ENCODE measurements at regions not wholly inside any gene's neighbourhood (a gene's known extent, or its start where the extent isn't known, plus 50 kb on each side); places are given as distances from the start of the nearest gene placed in this dataset.
"Not testable (repeated sequence)": the region's sequence is repeated elsewhere in the genome, so short reads cannot be mapped to it uniquely, and the experiment has no call there.

DNA sequence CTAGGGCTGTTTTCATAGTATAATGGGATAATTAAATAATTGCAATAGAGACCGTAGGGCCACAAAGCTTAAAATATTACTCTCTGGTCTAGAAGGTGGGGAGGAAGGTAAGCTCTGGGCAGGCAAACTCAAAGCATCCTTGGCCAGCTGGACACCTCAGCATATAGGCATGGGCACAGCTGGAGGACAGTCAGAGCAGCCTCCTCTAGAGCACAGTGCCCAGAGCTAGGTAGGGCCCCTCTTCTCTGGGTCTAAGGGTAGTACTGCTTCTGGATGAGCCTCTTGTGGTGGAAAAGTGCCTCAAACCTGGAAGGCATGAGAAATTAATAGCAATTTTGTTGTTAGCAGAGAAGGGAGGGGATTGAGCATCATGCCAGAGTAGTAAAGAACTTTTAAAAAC lies 116.9 kb upstream of the FOXN2 start:
- no peak for DNase-seq

DNA sequence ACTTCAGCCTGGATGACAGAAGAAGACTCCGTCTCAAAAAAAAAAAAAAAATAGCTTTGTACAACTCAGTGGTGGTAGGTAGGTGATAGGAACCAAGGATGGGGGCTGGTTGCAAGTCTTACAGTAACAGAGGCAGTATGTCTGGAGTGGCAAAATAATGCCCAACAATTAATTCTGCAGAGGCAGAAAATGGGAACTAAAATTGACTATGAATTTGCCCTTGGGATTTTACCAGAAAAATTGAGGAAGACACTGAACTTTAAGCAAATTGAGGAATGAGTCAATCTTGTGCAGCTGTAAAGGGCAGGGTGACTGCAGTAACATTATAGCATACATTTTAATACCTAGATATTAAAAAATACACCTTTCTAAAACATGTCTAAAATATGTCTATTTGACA lies 116.1 kb upstream of the FOXN2 start:
- no peak for DNase-seq

- no peak for DNase-seq
Measured at GRCh38 chr2:48199070-48199469, 115.4 kb upstream of the FOXN2 start.

- no peak for DNase-seq
Measured at GRCh38 chr2:48200620-48201293, 113.7 kb upstream of the FOXN2 start.

DNA sequence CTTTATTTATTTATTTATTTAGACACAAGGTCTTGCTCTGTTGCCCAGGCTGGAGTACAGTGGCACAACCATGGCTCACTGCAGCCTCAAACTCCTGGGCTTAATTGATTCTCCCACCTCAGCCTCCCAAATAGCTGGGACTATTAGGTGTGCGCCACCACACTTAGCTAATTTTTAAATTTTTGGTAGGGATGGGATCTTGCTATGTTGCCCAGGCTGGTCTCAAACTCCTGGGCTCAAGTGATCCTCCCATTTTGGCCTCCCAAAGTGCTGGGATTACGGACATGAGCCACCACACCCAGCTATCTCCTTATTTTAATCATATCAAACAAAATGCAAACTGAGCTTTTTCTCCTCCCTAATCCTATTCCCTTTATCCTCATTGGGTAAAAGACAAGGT lies 113.0 kb upstream of the FOXN2 start:
- not testable (repeated sequence) for DNase-seq

GRCh38 chr2:48202863-48203642 lies 111.4 kb upstream of the FOXN2 start:
- DNase-seq = no peak

GRCh38 chr2:48203668-48204067 lies 110.8 kb upstream of the FOXN2 start:
- no peak for DNase-seq

DNA sequence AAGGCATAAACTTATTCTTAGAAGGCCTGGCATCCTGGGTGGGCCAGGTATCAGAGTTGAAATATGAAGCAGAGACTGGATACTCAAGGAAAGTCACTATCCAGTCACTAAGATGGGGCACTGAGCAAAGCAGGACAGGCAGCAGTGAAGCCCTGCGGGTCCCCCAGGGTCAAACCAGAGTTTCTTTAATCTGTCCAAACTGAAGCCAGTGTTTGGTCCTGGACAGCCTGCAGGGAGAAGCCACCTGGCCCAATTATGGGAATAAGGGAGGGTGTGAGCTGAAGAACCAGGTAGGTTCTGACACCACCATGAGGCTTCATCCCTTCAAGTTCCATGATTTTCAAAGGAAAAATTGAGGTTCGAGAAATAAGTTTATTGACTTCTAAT lies 109.7 kb upstream of the FOXN2 start:
- no peak for DNase-seq

- DNase-seq = no peak
Measured at GRCh38 chr2:48205137-48205798, 109.2 kb upstream of the FOXN2 start.

DNA sequence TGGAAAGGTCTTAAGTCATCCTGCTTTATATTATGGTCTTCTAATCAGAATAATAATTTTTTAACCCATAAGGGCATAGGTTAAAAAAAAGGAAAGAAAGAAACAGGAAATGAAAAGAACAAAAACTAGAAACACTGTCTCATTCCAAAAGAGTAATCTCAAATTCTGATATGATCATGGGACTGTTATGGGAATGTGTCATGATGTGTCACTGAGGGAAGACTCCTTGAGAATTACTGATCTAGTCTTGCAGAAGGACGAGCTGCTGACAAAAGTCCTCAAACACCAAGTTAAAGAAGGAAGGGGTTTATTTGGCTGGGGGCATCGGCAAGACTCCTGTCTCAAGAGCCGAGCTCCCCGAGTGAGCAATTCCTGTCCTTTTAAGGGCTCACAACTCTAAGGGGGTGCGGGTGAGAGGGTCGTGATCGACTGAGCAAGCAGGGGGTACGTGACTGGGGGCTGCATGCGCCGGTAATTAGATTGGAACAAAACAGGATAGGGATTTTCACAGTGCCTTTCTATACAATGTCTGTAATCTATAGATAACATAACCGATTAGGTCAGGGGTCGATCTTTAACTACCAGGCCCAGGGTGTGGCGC lies 108.3 kb upstream of the FOXN2 start:
- DNase-seq = not testable (repeated sequence)

DNA sequence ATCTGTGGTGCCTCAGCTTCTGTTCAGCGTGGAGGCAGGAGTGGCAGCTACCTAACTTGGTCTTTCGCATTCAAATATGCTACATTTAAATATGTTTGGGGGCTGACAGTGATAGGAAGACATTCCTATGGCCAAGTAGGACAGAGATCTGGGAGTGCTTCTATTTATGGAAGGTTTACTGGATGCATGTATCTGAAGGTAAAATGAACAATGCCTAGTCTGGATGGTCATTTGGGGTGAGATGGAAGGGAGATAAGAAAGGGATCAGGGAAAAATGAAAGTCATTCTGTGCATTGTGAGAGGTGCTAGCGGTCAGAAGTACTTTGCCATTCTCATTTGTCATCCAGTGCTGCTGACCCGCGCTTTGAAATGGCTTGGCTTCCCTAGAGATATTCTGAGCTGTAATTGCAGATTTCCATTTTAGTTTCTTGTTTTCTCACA lies 107.3 kb upstream of the FOXN2 start:
- DNase-seq = no peak

GRCh38 chr2:48207851-48208250 lies 106.6 kb upstream of the FOXN2 start:
- no peak for DNase-seq

- no peak for DNase-seq
Measured at GRCh38 chr2:48209214-48209885, 105.1 kb upstream of the FOXN2 start.

DNA sequence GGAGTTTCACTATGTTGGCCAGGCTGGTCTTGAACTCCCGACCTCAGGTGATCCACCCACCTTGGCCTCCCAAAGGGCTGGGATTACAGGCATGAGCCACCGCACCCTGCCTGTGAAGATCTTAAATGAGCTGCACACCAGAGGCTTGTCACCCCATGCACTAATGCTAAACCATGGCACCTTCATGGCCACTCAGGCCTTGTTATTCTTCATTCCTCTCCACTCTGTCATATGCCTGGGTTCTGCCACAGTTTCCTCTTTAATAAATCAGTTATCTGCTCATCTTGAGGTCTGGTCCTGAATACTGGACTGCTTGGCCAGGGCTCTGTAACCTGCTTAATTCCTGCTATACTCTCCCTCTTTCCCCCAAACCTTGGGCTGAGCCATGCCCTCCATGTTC lies 104.3 kb upstream of the FOXN2 start:
- no peak for DNase-seq

DNA sequence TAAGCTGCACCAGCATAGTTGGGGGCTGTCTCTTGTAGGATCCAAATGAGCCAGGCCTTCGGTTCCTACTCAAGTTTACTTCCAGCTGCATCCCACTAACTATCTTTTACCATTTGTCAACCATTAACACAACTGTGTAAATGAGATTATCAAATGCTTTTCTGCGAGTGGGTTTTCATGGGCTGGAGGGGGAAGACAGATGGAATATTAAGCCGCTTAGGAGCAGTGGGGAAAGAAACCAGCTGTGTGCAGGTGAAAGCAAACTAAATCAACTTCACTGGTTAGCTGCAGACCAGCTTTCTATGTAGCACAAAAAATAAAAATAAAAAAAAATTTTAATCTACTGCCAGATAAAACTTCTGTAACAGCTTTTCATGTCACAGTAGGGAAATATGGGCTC lies 100.8 kb upstream of the FOXN2 start:
- DNase-seq = no peak

- no peak for DNase-seq
Measured at GRCh38 chr2:48218169-48218568, 96.3 kb upstream of the FOXN2 start.

DNA sequence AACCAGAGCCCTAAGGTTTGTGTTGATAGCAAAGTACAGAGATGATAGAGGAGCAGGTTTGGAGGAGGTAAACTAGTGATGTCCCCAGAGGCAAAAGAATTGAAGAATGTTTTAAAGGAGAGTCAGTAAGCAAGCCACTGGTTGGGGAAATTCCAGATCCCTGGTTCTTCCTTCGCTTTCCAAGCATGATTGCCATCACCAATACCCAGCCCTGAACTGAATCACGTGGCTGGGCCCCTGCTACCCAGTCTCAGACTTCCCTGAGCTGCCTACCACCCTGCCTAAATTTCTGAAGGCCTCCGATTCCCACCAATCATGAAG lies 95.3 kb upstream of the FOXN2 start:
- DNase-seq = no peak

DNA sequence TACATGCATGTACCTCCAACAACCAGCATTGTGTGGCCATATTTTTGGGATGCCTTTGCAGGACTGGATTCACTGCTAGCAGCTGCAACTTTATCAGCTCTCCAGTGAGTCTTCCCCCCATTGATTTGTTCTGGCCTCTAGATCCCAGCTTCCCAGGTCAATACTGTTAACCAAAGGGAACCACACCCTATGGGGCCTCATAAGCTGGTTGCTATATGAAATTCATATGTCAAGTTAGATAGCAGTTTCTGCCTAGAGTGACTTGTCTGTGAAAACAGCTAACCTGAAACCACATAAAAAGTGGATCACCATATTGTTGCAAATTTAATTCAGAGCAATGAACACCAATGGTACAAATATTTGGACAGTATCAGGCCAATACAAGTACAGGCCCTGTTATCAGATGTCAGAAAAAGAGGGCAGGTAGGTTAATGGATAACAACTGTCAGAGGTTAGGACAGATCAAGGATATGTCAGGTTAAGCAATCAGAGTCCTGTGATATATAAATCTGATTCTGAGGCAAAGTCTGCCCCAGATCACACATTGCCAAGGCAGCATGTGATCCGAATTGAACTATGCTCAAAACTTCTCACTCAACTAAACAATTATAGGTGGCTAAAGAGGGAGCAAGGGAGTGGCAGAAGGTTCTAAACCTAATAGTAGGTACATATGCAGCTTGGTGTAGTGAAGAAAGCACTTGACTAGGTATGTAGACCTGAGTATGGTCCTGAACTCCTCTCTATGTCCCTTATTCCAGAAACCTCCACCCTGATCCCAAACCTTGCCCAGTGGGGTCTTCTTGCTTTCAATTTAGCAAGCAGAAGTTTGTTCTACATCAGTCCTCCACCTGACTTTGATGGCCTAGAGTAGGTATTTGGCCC lies 94.7 kb upstream of the FOXN2 start:
- no peak for DNase-seq

DNA sequence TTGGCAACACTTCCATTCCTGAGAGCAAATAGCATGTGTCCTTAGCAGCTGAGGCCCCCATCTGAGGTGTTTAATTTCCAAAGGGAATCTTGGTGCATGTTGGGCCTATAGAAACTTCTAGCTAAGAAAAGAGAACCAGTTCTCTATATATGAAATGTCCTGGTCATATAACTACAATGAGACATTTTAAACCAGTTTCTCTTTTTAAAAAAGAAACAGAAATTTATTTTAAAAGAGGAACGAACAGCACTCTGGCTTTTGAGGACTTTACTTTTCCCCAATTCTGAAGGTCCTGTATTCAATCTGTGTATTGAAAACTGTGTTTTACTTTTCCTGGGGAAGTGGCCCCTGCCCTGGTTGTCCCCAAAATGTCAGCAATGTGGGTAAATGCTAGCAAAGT lies 94.0 kb upstream of the FOXN2 start:
- no peak for DNase-seq

- DNase-seq = no peak
Measured at GRCh38 chr2:48221846-48222516, 92.5 kb upstream of the FOXN2 start.

DNA sequence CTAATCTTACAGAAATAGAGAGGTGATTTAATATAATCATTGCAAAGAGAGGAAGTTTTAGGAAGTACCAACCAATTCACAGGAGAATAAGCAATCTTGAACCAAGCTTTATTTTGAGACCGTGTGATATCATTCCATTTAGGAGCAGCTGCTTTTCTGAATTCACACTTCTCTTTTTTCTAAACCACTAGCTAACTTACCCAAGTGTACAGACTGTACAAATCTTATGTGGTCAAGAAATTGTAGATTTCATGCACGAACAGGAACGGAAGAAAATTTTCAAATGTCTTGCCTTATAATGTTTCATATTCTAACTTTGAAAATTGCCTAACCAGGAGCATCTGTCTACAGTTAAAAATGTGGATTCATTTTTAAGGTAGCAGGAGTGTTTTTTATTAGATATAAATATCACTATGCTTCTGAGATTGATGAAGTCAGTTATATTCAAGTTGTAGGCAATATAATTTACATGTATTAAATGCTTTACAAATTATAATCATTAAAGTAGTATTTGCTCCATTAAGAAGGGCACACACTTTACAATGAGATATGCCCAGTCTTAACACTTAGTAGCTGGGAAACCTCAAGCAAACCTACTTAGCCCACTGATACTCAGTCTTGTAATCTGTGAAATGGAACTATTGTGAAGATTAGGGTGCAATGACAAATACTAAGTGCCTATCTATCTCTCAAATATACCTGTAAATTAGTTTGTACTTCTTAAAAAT lies 86.7 kb upstream of the FOXN2 start:
- DNase-seq = no peak
